Head of caudate nucleus (tissue), 42 donors: ENCODE measurements at regions not wholly inside any gene's neighbourhood (a gene's known extent, or its start where the extent isn't known, plus 50 kb on each side); places are given as distances from the start of the nearest gene placed in this dataset.

Experiments used
- DNase-seq, 42 donors: peaks; one replicate each; pipeline versions ENCODE4 v3.0.0 to v3.0.0-alpha.2; 2020 to 2021; ENCODE audit warnings: mixed read lengths in 7 of 42
- intact Hi-C: fragments of 100-400 bp; cut with DNase I; formaldehyde crosslinking; loops from one replicate; pipeline ENCODE4 v1.15.0; 2022

GRCh38 chr11:56799691-56800210 is 51.3 kb upstream of the OR9G4 start:
- DNase-seq: peak in 11 of 42 donors; percentile 2 to 41 (median 17)
- intact Hi-C loops: no loop called here
